Large intestine (tissue), 3 donors: ENCODE measurements at regions not wholly inside any gene's neighbourhood (a gene's known extent, or its start where the extent isn't known, plus 50 kb on each side); places are given as distances from the start of the nearest gene placed in this dataset.

Experiments used
- DNase-seq, 2 donors: peaks; one replicate each; pipeline versions ENCODE4 v3.0.0 to v3.0.0-alpha.2; 2013
- H3K27ac ChIP-seq: one replicate; pipeline ENCODE4 v1.5.1; 2013; ENCODE audit warnings: low read length
- H3K27me3 ChIP-seq: 2 replicates; pipeline ENCODE4 v1.6.1; 2013; ENCODE audit warnings: low read length; ENCODE audit not compliant: control insufficient read depth, insufficient read depth
- H3K36me3 ChIP-seq: 2 replicates; pipeline ENCODE4 v1.6.1; 2013; ENCODE audit warnings: low read length; ENCODE audit not compliant: control insufficient read depth, insufficient read depth
- H3K4me1 ChIP-seq: one replicate; pipeline ENCODE4 v1.6.1; 2013; ENCODE audit warnings: low read length; ENCODE audit not compliant: control insufficient read depth, insufficient read depth
- H3K4me3 ChIP-seq: one replicate; pipeline ENCODE4 v1.5.1; 2013; ENCODE audit warnings: low read length
- H3K9me3 ChIP-seq: one replicate; pipeline ENCODE4 v1.6.1; 2013; ENCODE audit warnings: mild to moderate bottlenecking, low read depth, low read length, moderate library complexity; ENCODE audit not compliant: control insufficient read depth
- WGBS: methylation state at CpG from one replicate; pipeline ENCODE4 v1.1.5; 2013; ENCODE audit warnings: low lambda C conversion rate; ENCODE audit not compliant: insufficient coverage; 5-methylcytosine and 5-hydroxymethylcytosine counted together

DNA sequence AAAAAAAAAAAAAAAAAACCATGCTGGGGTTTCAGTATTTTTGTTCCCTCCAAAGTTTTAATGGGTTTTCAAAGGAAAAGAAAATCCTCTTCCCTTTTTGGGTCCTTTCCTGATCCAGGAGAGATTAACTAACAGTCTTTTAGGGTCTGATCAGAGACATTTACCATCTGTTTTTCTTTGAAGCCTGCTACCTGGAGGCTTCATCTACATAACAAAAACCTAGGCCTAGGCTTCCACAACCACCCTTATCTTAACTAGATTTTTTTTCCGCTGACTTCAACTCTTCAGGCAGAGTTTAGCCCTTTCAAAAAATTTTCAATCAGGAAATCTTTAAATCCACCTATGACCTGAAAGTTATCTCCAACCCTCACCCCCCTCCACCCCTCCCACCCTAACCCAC lies 154.7 kb downstream of the MBD2 start:
- Histone ChIP-seq H3K9me3 (no peaks in the 10 kb centered on the region), H3K4me1 (no peaks in the 10 kb centered on the region), H3K27me3 (no peaks in the 10 kb centered on the region), H3K36me3 (no peaks in the 10 kb centered on the region), H3K27ac (no peak overlapping the region), H3K4me3 (no peak overlapping the region)
- no CpG with 5 or more reads among the region's 1 CpG for WGBS
- no peak for DNase-seq

DNA sequence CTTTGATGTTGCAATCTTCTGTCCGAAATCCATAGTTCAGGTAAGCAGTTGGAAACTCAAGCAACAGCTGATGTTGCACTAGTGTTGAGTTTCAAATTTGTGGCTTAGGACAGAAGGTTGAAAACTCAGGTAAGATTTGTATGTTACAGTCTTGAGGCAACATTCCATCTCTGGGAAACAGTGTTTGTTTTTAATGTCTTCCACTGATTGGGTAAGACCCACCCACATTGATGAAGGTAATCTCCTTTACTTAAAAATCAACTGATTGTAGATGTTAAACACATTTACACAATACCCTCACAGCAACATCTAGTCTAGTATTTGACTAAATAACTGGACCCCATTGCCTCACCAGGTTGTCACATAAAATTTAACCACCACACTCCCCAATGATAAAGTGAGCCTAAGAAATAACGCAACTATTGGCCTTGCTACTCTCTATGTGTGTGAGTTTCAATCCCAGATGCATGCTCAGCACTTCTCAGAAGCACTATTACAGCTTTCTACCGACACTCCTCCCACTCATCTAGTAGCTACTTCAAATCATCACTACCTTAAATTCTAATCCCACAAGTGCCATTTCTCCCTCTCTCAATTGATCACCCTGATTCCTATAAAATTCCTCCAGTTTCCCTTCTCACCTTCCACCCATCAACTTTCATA lies 164.0 kb downstream of the MBD2 start:
- H3K27me3 ChIP-seq, result no peaks in the 10 kb centered on the region
- no peak overlapping the region for H3K4me3 ChIP-seq
- no peak for DNase-seq
- 100% methylated on average over 1 of the region's 3 CpGs for WGBS
- H3K27ac ChIP-seq, result no peak overlapping the region
- no peaks in the 10 kb centered on the region for H3K4me1 ChIP-seq
- H3K36me3 ChIP-seq, result no peaks in the 10 kb centered on the region
- H3K9me3 ChIP-seq, result no peaks in the 10 kb centered on the region

DNA sequence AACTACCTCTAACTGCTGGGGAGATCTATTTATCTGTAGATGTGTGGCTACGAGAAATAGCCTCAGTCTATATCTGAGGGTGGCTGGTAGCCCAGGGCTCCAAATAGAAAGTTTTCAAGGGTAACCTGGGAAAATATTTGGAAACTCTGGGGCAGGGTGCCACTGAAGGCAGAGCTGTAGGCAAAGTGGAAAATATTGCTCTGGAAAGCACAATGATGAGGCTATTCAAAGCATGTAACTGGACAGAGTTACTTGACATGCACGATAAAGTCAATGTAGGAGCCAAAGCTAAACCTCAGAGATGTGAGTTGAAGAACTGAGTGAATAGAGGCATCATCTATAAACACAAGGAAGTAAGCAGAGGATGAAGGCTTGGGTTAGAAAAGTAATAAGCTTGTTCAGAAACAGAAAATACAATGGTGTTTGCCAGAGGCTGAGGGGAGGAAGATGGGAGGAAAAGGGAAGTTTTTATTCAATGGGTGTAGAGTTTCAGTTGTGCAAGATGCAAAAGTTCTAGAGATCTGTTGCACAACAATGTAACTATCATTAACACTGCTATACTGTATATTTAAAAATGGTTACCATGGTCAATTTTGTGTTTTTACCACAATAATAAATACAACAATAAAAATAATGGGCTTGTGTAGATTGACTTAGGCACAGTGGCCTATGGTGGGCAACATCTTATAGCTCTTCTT lies 171.6 kb downstream of the MBD2 start:
- Histone ChIP-seq H3K27ac (no peak overlapping the region), H3K27me3 (no peaks in the 10 kb centered on the region), H3K9me3 (no peaks in the 10 kb centered on the region), H3K36me3 (no peaks in the 10 kb centered on the region), H3K4me1 (no peaks in the 10 kb centered on the region), H3K4me3 (no peak overlapping the region)
- DNase-seq, result no peak
- WGBS, result no CpG with 5 or more reads among the region's 2 CpGs

DNA sequence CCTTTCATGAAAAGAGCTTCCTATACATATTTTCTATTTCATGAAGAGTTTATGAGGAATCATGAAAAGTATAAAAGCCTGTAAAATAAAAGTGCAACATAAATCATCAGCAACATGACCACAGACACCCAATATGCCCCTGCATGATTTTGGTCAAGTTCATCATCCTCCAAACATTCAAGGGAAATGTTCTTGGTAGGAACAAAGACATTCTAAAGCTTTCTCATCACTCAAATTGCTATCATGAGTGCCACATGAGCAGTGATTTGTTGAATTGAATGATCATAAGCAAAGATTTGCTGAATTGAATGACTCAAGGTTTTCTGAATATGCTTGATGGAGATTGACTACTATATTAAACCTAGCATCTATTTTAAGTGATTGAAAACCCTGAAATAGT lies 172.2 kb downstream of the MBD2 start:
- Histone ChIP-seq H3K27ac (no peak overlapping the region), H3K9me3 (no peaks in the 10 kb centered on the region), H3K27me3 (no peaks in the 10 kb centered on the region), H3K4me1 (no peaks in the 10 kb centered on the region), H3K36me3 (no peaks in the 10 kb centered on the region), H3K4me3 (no peak overlapping the region)
- no peak for DNase-seq

DNA sequence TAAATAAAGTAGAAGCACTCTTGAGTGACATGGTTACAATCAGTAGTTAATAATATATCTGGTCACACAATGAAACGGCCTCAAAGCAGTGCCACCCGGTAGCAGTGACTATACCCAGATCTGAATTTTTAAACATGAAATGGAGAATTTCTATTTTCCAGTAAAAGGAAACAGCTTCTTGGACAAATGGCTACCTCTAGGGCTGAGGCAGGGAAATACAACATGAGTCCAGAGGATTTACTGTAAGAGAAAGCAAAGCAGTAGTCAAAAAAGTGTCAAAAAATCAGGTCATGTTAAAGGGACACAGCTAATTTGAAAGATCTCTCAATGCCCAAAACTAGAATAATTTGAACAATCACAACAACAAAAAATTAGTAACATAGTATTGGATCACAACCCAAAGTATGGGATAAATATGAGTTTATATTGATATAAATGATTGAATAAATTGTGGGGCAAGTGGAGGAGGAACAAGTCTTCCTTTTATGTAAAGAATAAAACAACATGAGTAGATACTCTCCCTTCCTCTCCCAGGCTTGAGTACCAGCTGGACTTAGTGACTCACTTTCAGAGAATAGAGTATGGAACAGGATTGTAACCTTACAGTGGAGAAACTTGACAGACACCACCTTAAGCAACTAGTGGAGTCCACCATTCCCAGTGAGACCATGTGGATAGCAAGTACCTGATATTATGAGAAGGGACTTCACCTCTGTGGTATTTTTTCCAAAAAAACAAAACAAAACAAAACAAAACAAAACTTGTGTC lies 180.8 kb downstream of the MBD2 start:
- no peaks in the 10 kb centered on the region for H3K4me1 ChIP-seq
- H3K27ac ChIP-seq, result no peak overlapping the region
- no peaks in the 10 kb centered on the region for H3K27me3 ChIP-seq
- DNase-seq, result no peak
- no peak overlapping the region for H3K4me3 ChIP-seq
- H3K9me3 ChIP-seq, result no peaks in the 10 kb centered on the region
- no CpG with 5 or more reads among the region's 2 CpGs for WGBS
- no peaks in the 10 kb centered on the region for H3K36me3 ChIP-seq

DNA sequence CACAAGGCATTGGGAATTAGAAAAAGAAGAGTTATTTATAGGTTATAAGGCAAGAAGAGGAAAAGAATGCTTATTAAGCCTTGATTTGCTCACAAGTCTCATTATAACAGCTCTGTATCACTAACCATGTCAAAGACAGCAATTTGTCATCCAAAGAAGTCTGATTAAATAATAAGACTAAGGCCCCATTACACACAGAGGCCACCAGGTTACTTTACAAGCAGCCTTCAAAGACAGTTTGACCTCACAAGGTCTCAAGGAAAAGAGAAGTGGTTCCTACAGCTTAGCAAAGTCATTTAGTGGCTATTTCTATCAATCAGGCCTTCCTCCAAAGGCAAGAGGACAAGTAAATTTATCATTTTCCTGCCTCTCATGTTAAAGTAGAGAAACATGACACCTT lies 188.5 kb downstream of the MBD2 start:
- Histone ChIP-seq H3K9me3 (no peaks in the 10 kb centered on the region), H3K36me3 (no peaks in the 10 kb centered on the region), H3K4me1 (no peaks in the 10 kb centered on the region), H3K27ac (no peak overlapping the region), H3K27me3 (no peaks in the 10 kb centered on the region), H3K4me3 (no peak overlapping the region)
- no peak for DNase-seq

DNA sequence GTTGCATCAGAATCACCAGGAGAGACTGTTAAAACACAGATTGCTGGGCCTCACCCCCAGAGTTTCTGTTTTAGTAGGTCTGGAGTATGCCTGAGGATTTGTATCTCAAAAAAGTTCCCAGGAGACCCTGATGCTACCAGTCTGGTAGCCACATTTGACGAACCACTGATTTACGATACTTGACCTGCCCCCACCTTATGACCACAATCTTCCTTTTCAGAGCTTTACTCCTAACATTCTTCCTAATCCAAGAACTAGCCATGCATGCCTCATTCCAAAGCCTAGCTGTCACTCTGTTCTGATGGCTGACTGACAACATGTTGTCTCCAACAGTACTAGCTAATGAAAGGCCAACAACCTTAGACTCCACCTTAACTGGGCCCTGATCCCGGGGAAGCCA lies 191.4 kb downstream of the MBD2 start:
- Histone ChIP-seq H3K36me3 (no peaks in the 10 kb centered on the region), H3K27ac (no peak overlapping the region), H3K27me3 (no peaks in the 10 kb centered on the region), H3K9me3 (no peaks in the 10 kb centered on the region), H3K4me3 (no peak overlapping the region), H3K4me1 (no peaks in the 10 kb centered on the region)
- no peak for DNase-seq
- 40% methylated on average over 1 of the region's 3 CpGs for WGBS

DNA sequence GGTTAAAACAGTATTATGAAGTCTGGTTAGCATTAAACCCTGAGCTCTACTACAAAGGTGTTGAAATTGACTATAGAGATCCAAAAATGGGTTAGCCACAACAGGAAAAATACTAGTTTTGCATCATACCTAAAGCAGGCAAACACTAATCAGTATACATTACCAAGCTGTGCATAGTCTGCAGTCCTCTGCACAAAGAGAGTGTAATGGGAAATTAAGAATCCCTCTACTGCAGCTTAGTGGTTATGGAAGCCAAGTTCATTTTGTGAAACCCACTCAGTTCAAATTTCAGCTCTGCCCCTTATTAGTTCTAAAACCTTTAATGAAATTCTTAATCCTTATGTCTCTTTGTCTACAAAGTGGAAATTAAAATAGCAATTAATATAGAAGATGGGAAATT lies 192.1 kb downstream of the MBD2 start:
- Histone ChIP-seq H3K9me3 (no peaks in the 10 kb centered on the region), H3K27me3 (no peaks in the 10 kb centered on the region), H3K4me1 (no peaks in the 10 kb centered on the region), H3K4me3 (no peak overlapping the region), H3K36me3 (no peaks in the 10 kb centered on the region), H3K27ac (no peak overlapping the region)
- DNase-seq, result no peak

DNA sequence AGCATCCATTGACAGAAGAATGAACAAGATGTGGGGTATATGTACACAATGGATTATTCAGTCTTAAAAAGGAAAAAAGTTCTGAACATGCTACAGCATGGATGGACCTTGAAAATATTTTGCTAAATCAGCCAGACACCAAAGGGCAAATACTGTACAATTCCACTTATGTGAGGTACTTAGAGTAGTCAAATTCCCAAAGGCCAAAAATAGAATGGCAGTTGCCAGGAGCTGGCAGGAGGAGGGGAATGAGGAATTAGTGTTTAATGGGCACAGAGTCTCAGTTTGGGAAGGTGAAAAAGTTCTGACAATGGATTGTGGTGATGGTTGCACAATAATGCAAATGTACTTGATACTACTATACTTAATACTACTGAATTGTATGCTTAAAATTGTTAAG lies 193.2 kb downstream of the MBD2 start:
- no peak for DNase-seq
- no peaks in the 10 kb centered on the region for H3K4me1 ChIP-seq

DNA sequence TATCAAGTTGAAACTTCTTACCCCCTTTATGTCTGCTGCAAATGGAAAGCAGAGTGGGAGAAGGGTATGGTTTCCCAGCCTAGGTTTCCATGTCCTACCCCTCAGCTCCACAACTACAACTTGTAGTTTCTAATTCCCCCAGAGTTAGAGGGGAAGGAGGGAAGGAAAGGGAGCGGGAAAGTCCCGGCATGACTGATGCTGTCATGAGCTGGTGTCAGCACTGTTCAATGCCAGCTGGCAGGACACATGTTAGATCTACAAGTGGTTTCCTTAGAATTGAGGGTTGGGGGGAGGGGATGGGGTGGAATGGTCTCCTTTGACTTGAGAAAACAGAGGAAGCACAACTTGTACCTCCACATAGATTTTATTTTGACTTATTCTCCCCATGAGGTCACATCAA lies 194.0 kb downstream of the MBD2 start:
- H3K4me1 ChIP-seq, result no peaks in the 10 kb centered on the region
- no peaks in the 10 kb centered on the region for H3K27me3 ChIP-seq
- no peak overlapping the region for H3K4me3 ChIP-seq
- no peaks in the 10 kb centered on the region for H3K9me3 ChIP-seq
- H3K36me3 ChIP-seq, result no peaks in the 10 kb centered on the region
- DNase-seq, result no peak
- no peak overlapping the region for H3K27ac ChIP-seq
- no CpG with 5 or more reads among the region's 2 CpGs for WGBS

More for the DNA sequence above, 193.2 kb downstream of the MBD2 start:
- no peaks in the 10 kb centered on the region for H3K36me3 ChIP-seq
- H3K9me3 ChIP-seq, result no peaks in the 10 kb centered on the region
- H3K4me3 ChIP-seq, result no peak overlapping the region
- no peaks in the 10 kb centered on the region for H3K27me3 ChIP-seq
- H3K27ac ChIP-seq, result no peak overlapping the region

DNA sequence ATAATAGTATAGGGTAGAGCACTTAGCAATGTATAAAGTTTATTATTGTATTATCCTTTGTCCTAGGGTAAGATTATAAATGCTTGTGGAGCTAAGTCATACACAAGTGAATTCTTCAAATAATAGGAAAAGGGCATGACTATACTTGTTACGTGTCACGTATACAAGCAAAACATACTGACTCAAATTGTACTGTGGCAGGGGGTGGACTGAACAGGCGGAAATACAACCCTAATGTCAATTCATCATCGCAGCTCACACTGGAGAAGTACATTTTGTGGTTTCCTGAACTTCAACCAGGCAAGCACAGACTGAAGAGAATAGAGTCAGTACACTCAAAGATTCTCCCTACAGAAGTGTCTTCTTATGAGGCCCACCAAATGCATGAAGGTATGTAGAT lies 201.0 kb downstream of the MBD2 start:
- DNase-seq, result no peak
- Histone ChIP-seq H3K36me3 (no peaks in the 10 kb centered on the region), H3K4me1 (no peaks in the 10 kb centered on the region), H3K4me3 (no peak overlapping the region), H3K27ac (no peak overlapping the region), H3K27me3 (no peaks in the 10 kb centered on the region), H3K9me3 (no peaks in the 10 kb centered on the region)
- WGBS, result no CpG with 5 or more reads among the region's 4 CpGs
